Fibroblast of lung (primary cell): ENCODE measurements at regions not wholly inside any gene's neighbourhood (a gene's known extent, or its start where the extent isn't known, plus 50 kb on each side); places are given as distances from the start of the nearest gene placed in this dataset.
"Not testable (repeated sequence)": the region's sequence is repeated elsewhere in the genome, so short reads cannot be mapped to it uniquely, and the experiment has no call there.

Experiments used
- DNase-seq, 2 donors: peaks; one replicate each; pipeline versions ENCODE4 v3.0.0 to v3.0.0-alpha.2; 2010; ENCODE audit warnings: low read depth in 2 of 2
- H2AFZ ChIP-seq: 2 replicates; pipeline ENCODE4 v1.5.1; 2012; ENCODE audit warnings: low read length, control low read depth, inconsistent platforms
- H3K27ac ChIP-seq: 2 replicates; pipeline ENCODE4 v1.5.1; 2011; ENCODE audit warnings: low read length, control low read depth; ENCODE audit not compliant: insufficient read depth
- H3K27me3 ChIP-seq: 2 replicates; pipeline ENCODE4 v1.5.1; 2011; ENCODE audit warnings: mild to moderate bottlenecking, low read length; ENCODE audit not compliant: control insufficient read depth, insufficient read depth
- H3K36me3 ChIP-seq: 2 replicates; pipeline ENCODE4 v1.5.1; 2011; ENCODE audit warnings: low read length; ENCODE audit not compliant: control insufficient read depth, insufficient read depth
- H3K4me1 ChIP-seq: 2 replicates; pipeline ENCODE4 v1.5.1; 2011; ENCODE audit warnings: low read length; ENCODE audit not compliant: control insufficient read depth, insufficient read depth; ENCODE audit errors: extremely low read depth
- H3K4me2 ChIP-seq: 2 replicates; pipeline ENCODE4 v1.5.1; 2011; ENCODE audit warnings: low read length, control low read depth; ENCODE audit not compliant: insufficient read depth; ENCODE audit errors: extremely low read depth
- H3K4me3 ChIP-seq, 4 experiments: fragments of 200-600 bp in 1 of 4; sonication (generic) in 1 of 4; replicated peaks in 1 of 4; 2 replicates each; pipeline ENCODE4 v1.5.1; 2011 to 2016; ENCODE audit warnings: low read length in 4 of 4, low read depth in 3 of 4, mild to moderate bottlenecking in 3 of 4, control low read depth in 2 of 4, inconsistent platforms in 1 of 4, mixed read lengths in 1 of 4; ENCODE audit not compliant: insufficient read depth in 1 of 4; ENCODE audit errors: control extremely low read depth in 1 of 4
- H3K79me2 ChIP-seq: 2 replicates; pipeline ENCODE4 v1.5.1; 2012; ENCODE audit warnings: mild to moderate bottlenecking, low read length, inconsistent platforms; ENCODE audit not compliant: control insufficient read depth, insufficient read depth
- H3K9ac ChIP-seq: 2 replicates; pipeline ENCODE4 v1.5.1; 2011; ENCODE audit warnings: mild to moderate bottlenecking, low read length, control low read depth; ENCODE audit not compliant: insufficient read depth
- H3K9me3 ChIP-seq: 2 replicates; pipeline ENCODE4 v1.5.1; 2012; ENCODE audit warnings: low read depth, low read length; ENCODE audit not compliant: control insufficient read depth, insufficient read depth
- H4K20me1 ChIP-seq: 2 replicates; pipeline ENCODE4 v1.5.1; 2011; ENCODE audit warnings: low read length; ENCODE audit not compliant: control insufficient read depth, insufficient read depth; ENCODE audit errors: extremely low read depth
- EZH2 ChIP-seq: IDR thresholded peaks from 2 replicates; pipeline ENCODE4 v1.5.1; 2012; ENCODE audit warnings: low read length, control low read depth, mild to moderate bottlenecking; ENCODE audit errors: missing control alignments
- TF ChIP-seq, protein P1 (sequence below), 2 donors: IDR thresholded peaks in 1 of 2; conservative IDR thresholded peaks in 1 of 2; 1 replicate in 1 of 2; 2 replicates in 1 of 2; pipeline ENCODE4 v1.5.1; 2011 to 2012; ENCODE audit warnings: low read length in 2 of 2, control low read depth in 1 of 2, inconsistent platforms in 1 of 2, low read depth in 1 of 2, mild to moderate bottlenecking in 1 of 2

DNA sequence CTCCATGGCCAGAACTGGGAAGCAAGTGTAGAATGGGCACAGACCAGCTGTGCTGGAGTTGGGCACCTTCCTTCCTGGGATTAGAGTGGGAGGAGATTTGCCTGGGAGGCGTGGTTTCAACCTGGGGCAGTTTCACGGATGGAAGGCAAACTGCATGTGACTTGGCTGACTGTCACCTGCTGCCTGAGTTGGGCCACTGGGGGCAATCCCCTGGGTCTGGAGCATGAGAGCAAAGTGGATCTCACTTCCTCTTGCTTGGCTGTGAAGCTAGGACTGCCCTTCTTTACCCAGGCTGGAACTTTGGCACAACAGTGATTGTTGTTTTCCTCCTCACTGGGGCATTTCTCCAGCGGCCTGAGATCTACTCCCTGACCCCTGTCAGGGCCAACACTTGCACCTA is 1247.0 kb upstream of the EPHA6 start:
- TF ChIP-seq, protein P1, sequence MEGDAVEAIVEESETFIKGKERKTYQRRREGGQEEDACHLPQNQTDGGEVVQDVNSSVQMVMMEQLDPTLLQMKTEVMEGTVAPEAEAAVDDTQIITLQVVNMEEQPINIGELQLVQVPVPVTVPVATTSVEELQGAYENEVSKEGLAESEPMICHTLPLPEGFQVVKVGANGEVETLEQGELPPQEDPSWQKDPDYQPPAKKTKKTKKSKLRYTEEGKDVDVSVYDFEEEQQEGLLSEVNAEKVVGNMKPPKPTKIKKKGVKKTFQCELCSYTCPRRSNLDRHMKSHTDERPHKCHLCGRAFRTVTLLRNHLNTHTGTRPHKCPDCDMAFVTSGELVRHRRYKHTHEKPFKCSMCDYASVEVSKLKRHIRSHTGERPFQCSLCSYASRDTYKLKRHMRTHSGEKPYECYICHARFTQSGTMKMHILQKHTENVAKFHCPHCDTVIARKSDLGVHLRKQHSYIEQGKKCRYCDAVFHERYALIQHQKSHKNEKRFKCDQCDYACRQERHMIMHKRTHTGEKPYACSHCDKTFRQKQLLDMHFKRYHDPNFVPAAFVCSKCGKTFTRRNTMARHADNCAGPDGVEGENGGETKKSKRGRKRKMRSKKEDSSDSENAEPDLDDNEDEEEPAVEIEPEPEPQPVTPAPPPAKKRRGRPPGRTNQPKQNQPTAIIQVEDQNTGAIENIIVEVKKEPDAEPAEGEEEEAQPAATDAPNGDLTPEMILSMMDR (conservative IDR thresholded peaks at IDR 0.05 in 1 of 2, IDR thresholded peaks at IDR 0.05 in 1 of 2; ENCODE audit: low read depth in 1 of 2, low read length in 2 of 2), result no peak
- Histone ChIP-seq H3K9ac (no peak overlapping the region), H4K20me1 (no peaks in the 10 kb centered on the region), H3K27me3 (no peaks in the 10 kb centered on the region), H3K4me1 (no peaks in the 10 kb centered on the region), H3K27ac (no peak overlapping the region), H3K4me3 (no peak overlapping the region), H3K4me2 (no peak overlapping the region), H3K9me3 (no peaks in the 10 kb centered on the region), H2AFZ (no peak overlapping the region), H3K79me2 (no peaks in the 10 kb centered on the region), H3K36me3 (no peaks in the 10 kb centered on the region)
- DNase-seq, result no peak

DNA sequence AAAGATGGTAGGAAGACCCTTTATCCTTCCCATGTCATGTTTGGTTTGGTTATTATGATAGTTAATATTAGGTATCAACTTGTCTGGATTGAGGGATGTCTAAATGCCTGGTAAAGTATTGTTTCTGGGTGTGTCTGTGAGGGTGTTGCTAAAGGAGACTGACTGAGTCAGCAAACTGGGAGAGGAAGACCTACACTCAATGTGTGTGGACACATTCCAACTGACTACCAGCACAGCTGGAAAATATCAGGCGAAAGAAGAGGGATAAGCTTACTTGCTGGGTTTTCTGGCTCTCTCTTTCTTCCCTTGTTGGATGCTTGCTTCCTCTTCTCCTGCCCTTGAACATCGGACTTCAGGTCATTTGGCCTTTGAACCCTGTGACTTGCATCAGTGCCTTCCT is 1227.6 kb upstream of the EPHA6 start:
- H3K9ac ChIP-seq, result no peak overlapping the region
- H3K79me2 ChIP-seq, result no peaks in the 10 kb centered on the region
- H3K4me3 ChIP-seq, result no peak overlapping the region
- no peak overlapping the region for H2AFZ ChIP-seq
- H3K4me1 ChIP-seq, result no peaks in the 10 kb centered on the region
- H3K36me3 ChIP-seq, result no peaks in the 10 kb centered on the region
- H3K27ac ChIP-seq, result no peak overlapping the region
- no peak for TF ChIP-seq EZH2
- TF ChIP-seq, protein P1 (conservative IDR thresholded peaks at IDR 0.05 in 1 of 2, IDR thresholded peaks at IDR 0.05 in 1 of 2; ENCODE audit: low read depth in 1 of 2, low read length in 2 of 2), result no peak
- no peaks in the 10 kb centered on the region for H3K9me3 ChIP-seq
- no peak overlapping the region for H3K4me2 ChIP-seq
- H3K27me3 ChIP-seq, result no peaks in the 10 kb centered on the region
- H4K20me1 ChIP-seq, result no peaks in the 10 kb centered on the region
- DNase-seq, result no peak

DNA sequence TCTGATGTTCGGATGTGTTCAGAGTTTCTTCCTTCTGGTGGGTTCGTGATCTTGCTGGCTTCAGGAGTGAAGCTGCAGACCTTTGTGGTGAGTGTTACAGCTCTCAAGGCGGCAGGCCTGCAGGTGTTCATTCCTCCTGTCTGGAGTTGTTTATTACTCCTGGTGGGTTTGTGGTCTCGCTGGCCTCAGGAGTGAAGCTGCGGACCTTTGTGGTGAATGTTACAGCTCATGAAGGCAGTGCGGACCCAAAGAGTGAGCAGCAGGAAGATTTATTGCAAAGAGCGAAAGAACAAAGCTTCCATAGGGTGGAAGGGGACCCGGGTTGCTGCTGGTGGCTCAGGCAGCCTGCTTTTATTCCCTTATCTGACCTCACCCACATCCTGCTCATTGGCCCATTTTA is 1226.8 kb upstream of the EPHA6 start:
- H3K4me1 ChIP-seq, H3K27ac ChIP-seq, H4K20me1 ChIP-seq, H3K27me3 ChIP-seq, H3K9me3 ChIP-seq, H3K4me2 ChIP-seq, H3K9ac ChIP-seq, H3K4me3 ChIP-seq, DNase-seq, H3K79me2 ChIP-seq, H3K36me3 ChIP-seq, H2AFZ ChIP-seq: not testable (repeated sequence)

DNA sequence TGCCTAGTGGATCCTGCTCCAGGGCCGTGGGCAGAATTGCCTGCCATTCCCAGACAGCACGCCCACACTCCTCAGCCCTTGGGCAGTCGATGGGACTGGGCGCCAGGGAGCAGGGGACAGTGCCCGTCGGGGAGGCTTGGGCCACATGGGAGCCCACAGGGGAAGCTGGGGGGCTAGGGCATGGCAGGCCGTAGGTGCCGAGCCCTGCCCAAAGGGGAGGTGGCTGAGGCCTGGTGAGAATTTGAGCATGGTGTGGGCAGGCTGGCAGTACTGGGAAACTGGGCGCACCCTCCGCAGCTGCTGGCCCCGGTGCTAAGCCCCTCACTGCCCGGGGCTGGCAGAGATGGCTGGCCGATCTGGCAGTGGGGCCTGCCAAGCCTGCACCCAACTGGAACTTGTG is 1225.9 kb upstream of the EPHA6 start:
- no peak overlapping the region for H3K4me3 ChIP-seq
- H3K79me2 ChIP-seq, result no peaks in the 10 kb centered on the region
- DNase-seq, result no peak
- no peaks in the 10 kb centered on the region for H4K20me1 ChIP-seq
- H3K27ac ChIP-seq, result no peak overlapping the region
- no peaks in the 10 kb centered on the region for H3K27me3 ChIP-seq
- H2AFZ ChIP-seq, result no peak overlapping the region
- H3K4me2 ChIP-seq, result no peak overlapping the region
- no peaks in the 10 kb centered on the region for H3K36me3 ChIP-seq
- H3K9me3 ChIP-seq, result no peaks in the 10 kb centered on the region
- H3K9ac ChIP-seq, result no peak overlapping the region
- TF ChIP-seq EZH2, result no peak
- TF ChIP-seq, protein P1 (conservative IDR thresholded peaks at IDR 0.05 in 1 of 2, IDR thresholded peaks at IDR 0.05 in 1 of 2; ENCODE audit: low read depth in 1 of 2, low read length in 2 of 2), result no peak
- no peaks in the 10 kb centered on the region for H3K4me1 ChIP-seq
